Transverse colon (tissue), 4 donors: ENCODE measurements at regions not wholly inside any gene's neighbourhood (a gene's known extent, or its start where the extent isn't known, plus 50 kb on each side); places are given as distances from the start of the nearest gene placed in this dataset.

ENCODE experiments used
- CTCF ChIP-seq, 5 experiments: fragments of 200-600 bp in 3 of 5; fragments of 450-650 bp in 2 of 5; sonication (generic) in 3 of 5; IDR thresholded peaks; 1 replicate in 2 of 5; 2 replicates in 3 of 5; pipeline ENCODE4 v1.5.1; 2016 to 2017; ENCODE audit warnings: antibody characterized with exemption in 5 of 5, inconsistent platforms in 3 of 5, mild to moderate bottlenecking in 2 of 5, moderate library complexity in 1 of 5
- EP300 ChIP-seq: sonication (generic); formaldehyde crosslinking; IDR thresholded peaks from one replicate; pipeline ENCODE4 v1.6.1; 2017; ENCODE audit warnings: antibody characterized with exemption, low read depth
- POLR2A ChIP-seq: fragments of 450-650 bp; IDR thresholded peaks from one replicate; pipeline ENCODE4 v1.6.1; 2016; ENCODE audit warnings: antibody characterized with exemption, mild to moderate bottlenecking, moderate library complexity
- POLR2AphosphoS5 ChIP-seq, 3 donors: sonication (generic); formaldehyde crosslinking; IDR thresholded peaks; one replicate each; pipeline ENCODE4 v1.6.1; 2016; ENCODE audit warnings: antibody characterized with exemption in 3 of 3

GRCh38 chr5:73370640-73371583, 77.7 kb downstream of the FOXD1 start:
- TF ChIP-seq POLR2A, result no peak
- no peak for TF ChIP-seq CTCF (IDR thresholded peaks at IDR 0.05)
- no peak for TF ChIP-seq POLR2AphosphoS5 (IDR thresholded peaks at IDR 0.05)
- no peak for TF ChIP-seq EP300
